HuH-7 (cell line): ENCODE measurements at regions not wholly inside any gene's neighbourhood (a gene's known extent, or its start where the extent isn't known, plus 50 kb on each side); places are given as distances from the start of the nearest gene placed in this dataset.

ENCODE experiments used
- DNase-seq: peaks from one replicate; pipeline ENCODE4 v3.0.0; 2011; ENCODE audit warnings: low spot score

DNA sequence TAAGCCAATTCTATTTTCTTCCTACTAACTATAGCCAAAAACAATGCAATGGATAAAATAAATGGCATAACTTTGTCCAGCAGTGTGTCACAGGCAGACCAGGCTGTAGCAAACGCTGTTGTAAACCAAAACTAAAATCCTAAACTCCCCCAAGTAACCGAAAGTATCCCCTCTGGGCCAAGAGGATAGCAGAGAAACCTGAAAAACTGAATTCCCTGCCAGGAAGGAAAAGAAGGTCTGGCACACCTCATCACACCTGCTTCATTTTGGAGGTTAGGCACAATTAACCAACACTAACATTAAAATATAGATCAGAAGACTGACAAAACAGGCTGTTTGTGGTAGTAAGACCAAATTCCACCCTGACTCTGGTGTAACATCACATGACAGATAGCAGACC, 356.8 kb upstream of the C1orf87 start:
- DNase-seq: no peak

GRCh38 chr1:60428127-60428526, 354.6 kb upstream of the C1orf87 start:
- no peak for DNase-seq

DNA sequence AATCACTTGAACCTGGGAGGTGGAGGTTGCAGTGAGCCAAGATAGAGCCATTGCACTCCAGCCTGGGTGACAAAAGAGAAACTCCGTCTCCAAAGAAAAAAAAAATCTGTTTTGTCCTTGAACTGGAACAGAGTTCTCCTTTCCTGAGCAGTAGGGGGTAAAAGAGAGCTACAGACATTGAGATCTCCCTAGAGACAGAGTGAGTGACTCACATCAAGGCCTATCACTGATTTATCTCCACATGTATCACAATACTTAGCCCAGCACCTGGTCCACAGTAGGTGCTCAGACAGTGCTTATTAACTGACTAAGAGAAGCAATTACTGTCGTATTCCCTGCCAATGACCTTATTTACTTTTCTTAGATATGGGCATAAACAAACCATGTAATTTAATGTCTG, 354.1 kb upstream of the C1orf87 start:
- no peak for DNase-seq

DNA sequence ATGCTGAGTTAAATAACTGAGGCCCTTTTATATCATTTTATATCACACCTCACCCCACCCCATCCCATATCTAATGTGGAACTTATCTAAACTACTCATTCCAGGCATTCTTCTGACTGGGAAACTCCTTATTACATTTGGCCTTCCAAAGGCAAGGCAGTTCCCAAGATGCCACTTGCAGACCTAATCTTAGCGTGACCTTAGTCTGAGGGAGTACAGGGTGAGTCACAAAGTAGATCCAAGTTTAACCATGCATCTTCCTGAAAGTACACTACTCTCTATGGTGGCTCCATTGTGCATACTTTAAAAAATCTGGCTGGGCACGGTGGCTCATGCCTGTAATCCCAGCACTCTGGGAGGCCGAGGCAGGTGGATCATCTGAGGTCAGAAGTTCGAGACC, 353.6 kb upstream of the C1orf87 start:
- DNase-seq: no peak

DNA sequence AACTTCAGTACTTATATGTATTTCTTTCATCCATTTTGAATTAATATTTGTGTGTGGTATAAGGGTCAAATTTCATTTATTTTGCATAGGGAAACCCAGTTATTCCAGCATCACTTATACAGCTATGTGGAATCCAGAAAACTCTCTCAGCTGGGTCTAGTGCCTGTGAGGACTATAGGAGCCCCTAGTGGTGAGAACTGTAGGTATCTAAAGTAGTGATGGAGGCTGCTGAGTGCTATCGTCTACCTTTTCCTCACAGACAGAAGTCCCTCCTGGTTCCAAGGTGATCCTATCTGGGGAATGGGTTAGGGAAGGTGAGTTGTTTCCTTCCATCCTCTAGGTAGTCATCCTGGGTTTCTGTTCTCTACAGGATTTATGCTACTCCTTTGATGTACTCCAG, 352.0 kb upstream of the C1orf87 start:
- peak; percentile 23 for DNase-seq

DNA sequence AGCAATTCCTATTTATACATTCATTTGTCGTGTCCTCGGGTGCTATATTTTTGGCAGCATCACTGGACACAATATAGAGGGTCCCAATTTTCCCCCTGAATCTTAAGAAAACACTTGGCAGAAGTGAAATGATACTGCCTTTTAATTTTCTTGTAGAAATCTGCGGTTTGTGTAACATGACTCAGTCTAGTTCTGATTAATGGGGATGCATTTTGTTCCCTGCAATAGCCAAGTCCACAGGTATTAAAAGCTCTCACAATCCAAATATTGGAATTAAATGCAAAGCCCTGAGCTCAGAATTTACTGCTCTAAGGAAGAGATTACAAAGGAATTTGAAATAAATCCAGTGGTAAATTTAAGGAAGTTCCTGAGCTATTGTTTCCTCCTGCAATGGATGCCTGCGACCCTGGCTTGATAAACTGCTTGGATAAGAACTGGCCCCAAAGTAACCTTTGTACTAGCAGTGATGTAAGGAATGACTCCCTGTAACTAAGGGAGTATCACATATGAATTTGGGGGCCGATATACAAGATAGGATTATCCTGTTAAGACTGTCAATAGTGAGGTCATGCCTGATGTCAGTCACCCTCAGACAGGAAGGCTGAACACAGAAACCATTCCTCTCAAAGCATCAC, 349.7 kb upstream of the C1orf87 start:
- DNase-seq: no peak

DNA sequence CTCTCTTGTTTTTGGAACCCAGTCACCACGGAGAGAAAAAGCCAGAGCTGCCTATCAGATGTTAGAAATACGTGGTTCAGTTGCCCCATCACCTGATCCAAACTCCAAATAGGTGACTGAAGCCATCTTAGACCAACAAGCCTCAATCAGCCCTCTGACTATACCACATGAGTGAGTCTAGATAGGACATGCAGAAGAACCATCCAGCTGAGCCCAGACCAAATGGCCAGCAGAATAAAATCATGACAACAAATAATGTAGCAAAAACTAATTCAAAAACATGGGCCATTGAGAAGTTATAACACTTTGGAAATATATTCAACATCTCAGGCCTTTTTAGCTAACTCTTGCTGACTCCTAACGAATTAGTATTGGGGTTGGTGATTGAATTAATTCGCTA, 348.4 kb upstream of the C1orf87 start:
- no peak for DNase-seq

- no peak for DNase-seq
These were observed 345.5 kb upstream of the C1orf87 start for GRCh38 chr1:60419023-60419422.

- no peak for DNase-seq
These were observed 342.1 kb upstream of the C1orf87 start for GRCh38 chr1:60415696-60416095.

DNA sequence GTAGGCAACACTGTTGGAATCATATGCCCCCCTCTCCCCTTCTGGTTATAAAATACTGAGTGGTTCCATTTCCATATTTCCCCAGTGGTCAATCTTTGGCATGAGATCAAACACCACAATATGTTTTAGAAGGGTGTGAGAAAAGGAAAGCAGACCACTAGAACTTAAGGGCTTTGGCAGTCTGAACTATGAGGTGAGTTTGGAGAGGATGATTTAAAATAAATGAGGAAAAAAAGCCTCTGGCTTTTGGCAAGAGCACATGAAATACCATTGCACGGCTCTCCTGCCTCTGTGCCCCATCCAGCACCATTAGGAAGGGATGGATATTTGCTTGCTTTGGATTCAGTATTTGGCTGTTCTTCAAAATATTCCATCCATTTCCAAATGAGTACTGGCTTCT, 339.5 kb upstream of the C1orf87 start:
- no peak for DNase-seq

- no peak for DNase-seq
These were observed 338.0 kb upstream of the C1orf87 start for GRCh38 chr1:60411591-60411990.

- no peak for DNase-seq
These were observed 329.2 kb upstream of the C1orf87 start for GRCh38 chr1:60402816-60403215.

DNA sequence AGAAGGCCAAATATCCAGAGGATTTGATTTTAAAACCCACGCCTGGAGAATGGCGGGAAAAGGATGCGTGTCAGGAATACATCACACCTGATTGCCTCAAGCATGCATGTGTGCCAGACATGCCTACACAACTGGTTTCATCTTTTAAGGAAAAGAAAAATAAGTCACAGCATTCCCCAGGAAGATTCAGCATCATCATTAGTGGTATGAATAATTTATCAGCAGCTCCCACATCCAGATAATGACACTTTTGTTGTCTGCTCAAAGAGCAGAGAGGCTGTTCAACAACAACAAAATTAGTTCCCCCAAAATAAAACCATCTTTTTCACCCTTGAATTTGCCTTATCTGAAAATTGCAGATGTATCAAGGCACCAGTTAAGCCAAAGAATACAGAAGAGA, 328.6 kb upstream of the C1orf87 start:
- DNase-seq: no peak

GRCh38 chr1:60394436-60394835, 320.9 kb upstream of the C1orf87 start:
- no peak for DNase-seq

GRCh38 chr1:60390593-60391282, 317.2 kb upstream of the C1orf87 start:
- DNase-seq: no peak

DNA sequence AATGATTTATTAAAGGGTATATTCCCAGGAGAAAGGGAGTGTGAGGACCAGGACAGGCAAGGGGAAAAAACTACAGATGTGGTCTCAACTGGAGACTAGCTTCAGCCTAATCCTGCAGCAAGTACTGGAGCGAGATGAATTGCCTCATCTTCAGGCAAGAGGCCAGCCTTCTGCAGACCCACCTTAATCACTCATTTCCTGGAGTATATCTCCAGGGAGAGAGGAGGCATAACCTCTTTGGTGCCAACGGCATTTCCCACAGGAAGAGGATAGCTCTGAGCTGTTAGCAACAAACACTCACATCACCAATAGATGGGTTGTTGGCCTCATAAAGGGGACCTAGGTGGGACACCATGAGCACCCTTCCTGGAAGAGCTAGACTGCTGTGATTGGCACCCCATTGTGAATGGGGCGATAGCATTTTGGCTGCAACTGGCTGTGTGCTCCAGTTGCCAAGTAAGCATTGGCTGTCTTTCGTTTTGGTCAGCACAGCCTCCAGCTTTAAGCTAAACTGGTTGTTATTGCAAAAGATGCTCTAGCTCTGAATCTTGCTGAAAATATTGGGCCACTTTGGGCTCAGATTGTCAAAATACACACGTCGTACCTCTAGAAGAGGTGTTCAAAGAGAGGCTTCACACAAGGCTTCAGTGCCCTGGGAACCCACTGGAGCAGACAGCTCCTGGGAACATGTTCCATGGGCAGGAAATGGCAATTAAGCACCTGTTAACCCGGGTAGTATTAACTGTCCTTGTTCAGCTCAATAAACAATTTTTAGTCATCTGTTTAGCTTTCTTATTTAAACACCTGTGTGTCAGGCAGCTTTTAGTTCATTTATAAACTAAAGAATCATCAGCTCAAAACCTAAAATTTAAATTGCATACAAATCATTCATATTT, 314.8 kb upstream of the C1orf87 start:
- DNase-seq: no peak

- no peak for DNase-seq
These were observed 313.6 kb upstream of the C1orf87 start for GRCh38 chr1:60387175-60387574.

DNA sequence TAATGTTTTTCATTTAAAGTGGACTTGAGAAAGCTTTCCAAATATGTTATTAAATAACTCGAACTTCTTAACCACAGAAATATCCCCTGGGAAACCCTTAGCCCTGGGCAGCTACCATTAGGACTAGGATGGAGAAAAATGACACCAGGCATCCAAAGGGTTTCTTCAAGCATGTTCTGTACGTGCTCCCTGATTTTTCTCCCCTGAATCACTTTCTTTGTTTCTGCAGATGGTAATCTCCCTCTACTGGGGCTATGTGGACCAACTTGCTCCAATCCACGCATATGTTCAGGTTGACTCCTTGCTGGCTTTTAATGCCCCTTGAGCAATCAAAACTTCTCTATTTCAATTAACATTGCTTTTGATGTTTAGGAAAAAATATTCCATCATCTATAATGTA, 312.7 kb upstream of the C1orf87 start:
- DNase-seq: no peak

DNA sequence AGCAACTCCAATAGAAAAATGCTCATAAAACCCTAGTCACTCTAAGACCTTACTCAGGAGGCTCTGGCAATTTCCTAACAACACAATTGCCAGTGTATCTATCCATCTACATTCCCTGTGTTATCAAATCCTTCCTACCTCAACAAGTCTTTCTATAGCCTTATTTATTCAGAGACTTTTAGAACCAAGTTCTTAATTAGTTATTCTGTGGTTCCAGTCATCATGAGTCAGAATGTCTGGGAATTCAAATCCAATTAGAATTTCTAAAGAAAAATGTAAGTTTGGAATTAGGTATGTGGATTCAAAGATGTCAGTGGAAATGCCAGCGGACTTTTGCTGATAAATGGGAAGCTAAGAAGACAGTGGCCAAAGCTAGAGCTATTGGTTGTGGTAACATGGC, 302.6 kb upstream of the C1orf87 start:
- DNase-seq: no peak

DNA sequence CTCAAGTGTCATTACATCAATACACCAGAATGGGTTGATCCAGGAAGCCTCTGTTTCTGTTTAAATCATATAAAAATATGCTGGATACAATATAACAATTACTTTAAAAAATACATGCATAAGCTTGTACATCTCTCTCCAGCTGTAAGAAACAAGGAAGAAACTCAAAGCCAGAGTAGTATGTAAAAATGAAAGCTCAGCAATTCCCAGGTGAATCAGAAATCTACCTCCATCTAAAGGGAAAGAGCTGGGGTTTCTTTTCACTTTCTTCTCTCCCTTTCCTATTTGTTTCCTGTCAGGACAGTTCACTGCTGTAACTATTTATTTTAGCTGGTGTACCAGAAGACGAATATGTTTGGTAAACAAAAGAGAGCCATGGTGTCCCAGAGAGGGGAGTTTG, 301.0 kb upstream of the C1orf87 start:
- no peak for DNase-seq

- no peak for DNase-seq
These were observed 294.0 kb upstream of the C1orf87 start for GRCh38 chr1:60367532-60367931.

DNA sequence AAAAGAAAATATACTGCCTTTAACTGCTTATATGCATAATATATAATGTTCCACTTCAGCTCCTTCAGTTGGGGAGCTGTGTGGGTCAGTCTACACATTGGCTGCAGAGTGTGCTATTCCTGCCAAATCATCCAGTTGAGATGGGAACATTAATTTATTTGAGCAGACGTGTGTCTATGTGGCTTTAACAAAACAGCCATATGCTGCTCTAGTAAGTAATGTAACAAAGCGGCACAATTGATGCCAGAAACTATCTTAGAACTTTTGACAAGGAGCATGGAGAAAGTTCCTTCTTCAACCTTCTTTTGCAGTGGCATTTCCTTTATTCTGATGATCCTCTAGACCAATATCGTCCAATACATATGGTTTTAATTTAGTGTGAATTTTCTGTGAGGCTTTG, 285.9 kb upstream of the C1orf87 start:
- DNase-seq: no peak

DNA sequence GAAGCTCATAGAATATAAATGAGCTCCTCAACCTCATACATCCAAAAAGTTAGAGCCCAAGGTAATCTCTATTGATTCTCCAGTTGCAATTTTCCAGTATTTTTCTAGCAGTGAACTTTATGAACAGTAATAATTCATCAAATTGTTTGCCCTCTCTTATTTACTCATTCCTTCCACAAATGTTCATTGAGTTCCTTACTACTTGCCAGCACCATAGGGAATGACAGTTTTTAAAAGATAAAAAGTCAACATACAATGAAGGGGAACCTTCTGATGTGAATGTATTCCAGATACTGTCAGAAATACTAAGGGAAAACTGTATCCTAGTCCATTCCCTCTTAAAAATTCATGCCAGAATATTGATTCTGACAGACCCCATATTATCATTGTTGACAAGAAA, 277.0 kb upstream of the C1orf87 start:
- no peak for DNase-seq
